GM18868 (cell line): ENCODE measurements at regions not wholly inside any gene's neighbourhood (a gene's known extent, or its start where the extent isn't known, plus 50 kb on each side); places are given as distances from the start of the nearest gene placed in this dataset.

Experiments used
- ATAC-seq: cut with Tn5 transposase; IDR thresholded peaks from one replicate; pipeline ENCODE4 v1.9.1; 2021; ENCODE audit warnings: mild to moderate bottlenecking, moderate library complexity; ENCODE audit not compliant: unreplicated experiment

DNA sequence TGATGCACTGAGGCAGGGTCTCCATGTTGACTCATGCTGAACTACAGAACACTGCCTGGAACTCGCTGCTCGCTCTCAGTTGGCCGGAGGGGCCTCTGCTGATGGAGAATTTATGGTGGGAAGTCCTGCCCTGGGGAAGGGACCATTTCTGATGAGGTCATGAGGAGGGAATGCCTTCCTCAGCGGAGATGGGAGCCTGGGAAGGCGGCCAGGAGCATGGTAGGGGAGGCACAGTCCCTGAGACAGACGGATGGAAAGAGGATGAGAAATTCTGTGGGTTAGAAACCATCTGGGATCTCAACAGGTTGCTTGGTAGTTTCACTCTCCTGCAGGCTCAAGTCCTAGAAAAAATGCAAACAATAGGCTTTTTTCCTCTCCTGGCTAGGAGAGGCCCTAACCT is 56.8 kb upstream of the TPM1 start:
- no peak for ATAC-seq

GRCh38 chr15:62986948-62987347 is 55.6 kb upstream of the TPM1 start:
- no peak for ATAC-seq

DNA sequence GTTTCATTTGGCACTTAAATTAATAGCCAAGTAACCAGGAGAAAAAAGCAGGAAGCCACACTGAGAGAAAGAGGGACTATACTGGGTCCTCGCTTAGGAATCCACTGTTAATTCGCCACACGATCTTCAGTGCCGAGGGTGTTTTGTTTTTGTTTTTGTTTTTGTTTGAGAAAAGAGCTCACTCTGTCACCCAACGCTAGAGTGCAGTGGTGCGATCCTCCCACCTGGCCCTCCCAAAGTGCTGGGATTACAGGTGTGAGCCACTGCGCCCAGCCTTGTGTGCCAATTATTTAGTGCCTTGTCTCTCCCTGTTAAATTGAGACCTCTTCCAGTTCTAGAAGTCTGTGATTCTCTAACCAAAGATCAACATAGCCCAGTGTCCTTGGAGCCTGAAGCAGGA is 53.8 kb upstream of the TPM1 start:
- ATAC-seq: no peak

DNA sequence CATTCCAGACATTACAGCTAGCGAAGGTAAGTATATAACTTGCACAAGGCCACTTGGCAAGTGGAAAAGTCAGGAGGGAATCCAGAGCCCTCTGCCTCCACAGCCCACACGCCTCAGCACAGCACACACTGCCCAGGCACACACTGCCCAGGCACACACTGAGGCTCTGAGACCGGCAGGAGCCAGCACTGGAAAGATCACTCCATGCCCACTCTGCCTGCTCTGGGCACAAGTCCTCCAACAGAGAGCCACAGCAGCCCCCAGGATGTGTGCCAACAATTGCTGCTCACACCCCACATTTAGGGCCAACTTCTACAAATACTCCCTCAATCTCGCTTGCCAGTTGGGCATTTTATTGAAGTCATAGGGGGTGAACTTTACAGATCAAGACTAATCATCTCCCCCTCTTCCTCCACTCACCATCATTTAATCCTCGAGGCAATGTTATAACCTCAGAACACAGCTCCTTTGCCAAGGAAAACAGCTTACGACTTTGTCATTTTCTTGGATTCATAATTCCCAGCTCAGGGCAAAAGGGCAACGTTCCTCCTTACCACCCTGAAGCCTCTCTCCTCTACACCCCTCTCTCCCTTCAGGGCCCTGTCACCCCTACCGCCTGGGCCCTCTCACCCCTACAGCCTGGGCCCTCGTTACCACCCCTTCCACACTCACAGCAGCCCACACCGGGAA is 53.0 kb upstream of the TPM1 start:
- no peak for ATAC-seq

- ATAC-seq: no peak
Observed at GRCh38 chr15:62991698-62992097, 50.8 kb upstream of the TPM1 start.

DNA sequence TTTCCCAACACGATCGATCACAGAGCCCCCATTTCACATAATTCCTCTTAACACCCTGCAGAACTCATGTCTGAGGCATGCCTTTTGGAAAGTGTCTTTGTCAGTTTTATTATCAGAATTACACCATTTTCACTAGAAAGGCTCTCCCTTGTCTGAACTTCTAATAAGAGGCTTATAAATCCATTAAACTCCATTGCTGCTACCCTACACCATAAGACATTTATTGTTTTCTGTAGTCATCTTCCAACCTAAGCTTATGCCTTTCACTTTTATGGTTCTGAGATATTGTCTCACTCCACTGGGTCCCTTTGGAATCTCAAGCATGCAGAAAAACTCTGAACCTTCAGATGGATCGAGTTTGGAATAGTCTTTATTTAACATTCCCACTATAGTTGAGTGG is 50.2 kb upstream of the TPM1 start:
- no peak for ATAC-seq
